SK-N-SH treated with all-trans-retinoic acid at 6 μM for 48 hours (cell line): ENCODE measurements at regions not wholly inside any gene's neighbourhood (a gene's known extent, or its start where the extent isn't known, plus 50 kb on each side); places are given as distances from the start of the nearest gene placed in this dataset.

Experiments used
- ATAC-seq: fragments of 200-7000 bp; cut with Tn5 transposase; 3 replicates; pipeline ENCODE4 v1.9.1; 2020; ENCODE audit warnings: mild to moderate bottlenecking, moderate library complexity
- ARNTL ChIP-seq: fragments of 450-650 bp; formaldehyde crosslinking; IDR thresholded peaks from 2 replicates; pipeline ENCODE4 v1.5.0; 2020; ENCODE audit warnings: low read depth, mild to moderate bottlenecking, moderate library complexity, borderline replicate concordance
- BACH2 ChIP-seq: fragments of 250-450 bp; sonication (Bioruptor Pico); IDR thresholded peaks from 2 replicates; pipeline ENCODE4 v1.9.0; 2021; ENCODE audit warnings: mild to moderate bottlenecking, borderline replicate concordance
- CSDC2 ChIP-seq: fragments of 250-450 bp; sonication (Bioruptor Pico); IDR thresholded peaks from 2 replicates; pipeline ENCODE4 v1.5.0; 2020; ENCODE audit warnings: mild to moderate bottlenecking, moderate library complexity
- CSRNP3 ChIP-seq: fragments of 250-450 bp; sonication (Bioruptor Pico); IDR thresholded peaks from 2 replicates; pipeline ENCODE4 v1.5.1; 2021; ENCODE audit warnings: mild to moderate bottlenecking, moderate library complexity
- ESRRG ChIP-seq: fragments of 250-450 bp; sonication (Bioruptor Pico); IDR thresholded peaks from 2 replicates; pipeline ENCODE4 v1.6.1; 2021; ENCODE audit warnings: mild to moderate bottlenecking
- GLIS3 ChIP-seq: fragments of 250-450 bp; sonication (Bioruptor Pico); IDR thresholded peaks from 2 replicates; pipeline ENCODE4 v1.5.0; 2020; ENCODE audit warnings: mild to moderate bottlenecking, moderate library complexity
- ISL1 ChIP-seq: fragments of 250-450 bp; sonication (Bioruptor Pico); IDR thresholded peaks from 2 replicates; pipeline ENCODE4 v2.1.2; 2022; ENCODE audit warnings: mild to moderate bottlenecking, moderate library complexity
- OSR1 ChIP-seq: fragments of 250-450 bp; sonication (Bioruptor Pico); IDR thresholded peaks from 2 replicates; pipeline ENCODE4 v1.8.0; 2022; ENCODE audit warnings: moderate library complexity, mild to moderate bottlenecking, inconsistent platforms
- PPARA ChIP-seq: fragments of 250-450 bp; sonication (Bioruptor Pico); IDR thresholded peaks from 2 replicates; pipeline ENCODE4 v1.5.0; 2020; ENCODE audit warnings: mild to moderate bottlenecking, borderline replicate concordance
- RARB ChIP-seq: fragments of 250-450 bp; sonication (Bioruptor Pico); IDR thresholded peaks from 2 replicates; pipeline ENCODE4 v1.8.0; 2021; ENCODE audit warnings: mild to moderate bottlenecking, moderate library complexity
- SNAI2 ChIP-seq: fragments of 250-450 bp; sonication (Bioruptor Pico); IDR thresholded peaks from 2 replicates; pipeline ENCODE4 v1.5.0; 2020; ENCODE audit warnings: mild to moderate bottlenecking, moderate library complexity
- TOX ChIP-seq: fragments of 250-450 bp; sonication (Bioruptor Pico); IDR thresholded peaks from 2 replicates; pipeline ENCODE4 v1.8.0; 2021; ENCODE audit warnings: mild to moderate bottlenecking, moderate library complexity, borderline replicate concordance
- TSHZ2 ChIP-seq: fragments of 250-450 bp; sonication (Bioruptor Pico); IDR thresholded peaks from 2 replicates; pipeline ENCODE4 v1.5.0; 2020; ENCODE audit warnings: mild to moderate bottlenecking, moderate library complexity
- ZC3H10 ChIP-seq: fragments of 250-450 bp; sonication (Bioruptor Pico); IDR thresholded peaks from 2 replicates; pipeline ENCODE4 v1.5.1; 2021; ENCODE audit warnings: mild to moderate bottlenecking, moderate library complexity
- ZFP3 ChIP-seq: fragments of 250-450 bp; sonication (Bioruptor Pico); IDR thresholded peaks from 2 replicates; pipeline ENCODE4 v1.5.0; 2020; ENCODE audit warnings: mild to moderate bottlenecking, moderate library complexity
- ZFP30 ChIP-seq: fragments of 450-650 bp; formaldehyde crosslinking; IDR thresholded peaks from 2 replicates; pipeline ENCODE4 v1.5.0; 2022; ENCODE audit warnings: mild to moderate bottlenecking, moderate library complexity
- ZNF565 ChIP-seq: fragments of 450-650 bp; formaldehyde crosslinking; conservative IDR thresholded peaks from 2 replicates; pipeline ENCODE4 v1.5.0; 2020; ENCODE audit warnings: low read depth, mild to moderate bottlenecking, moderate library complexity
- ZNF70 ChIP-seq: fragments of 450-650 bp; formaldehyde crosslinking; IDR thresholded peaks from 2 replicates; pipeline ENCODE4 v1.5.0; 2020; ENCODE audit warnings: mild to moderate bottlenecking, moderate library complexity
- ZNF8 ChIP-seq: fragments of 450-650 bp; formaldehyde crosslinking; IDR thresholded peaks from 2 replicates; pipeline ENCODE4 v1.5.0; 2020; ENCODE audit warnings: mild to moderate bottlenecking, moderate library complexity
- TF ChIP-seq, protein P1 (sequence below): fragments of 250-450 bp; sonication (Bioruptor Pico); IDR thresholded peaks from 2 replicates; pipeline ENCODE4 v1.8.0; 2020; ENCODE audit warnings: mild to moderate bottlenecking, moderate library complexity, borderline replicate concordance
- TF ChIP-seq, protein P2 (sequence below): fragments of 250-450 bp; sonication (Bioruptor Pico); IDR thresholded peaks from 2 replicates; pipeline ENCODE4 v1.5.1; 2020; ENCODE audit warnings: low read depth, mild to moderate bottlenecking, moderate library complexity
- TF ChIP-seq, protein P3 (sequence below): fragments of 250-450 bp; sonication (Bioruptor Pico); IDR thresholded peaks from 2 replicates; pipeline ENCODE4 v1.8.0; 2021; ENCODE audit warnings: low read depth, mild to moderate bottlenecking, moderate library complexity, borderline replicate concordance

GRCh38 chr21:17257784-17258183 is 255.1 kb upstream of the CXADR start:
- no peak for TF ChIP-seq TOX (CRISPR knock-in tag)
- no peak for TF ChIP-seq ZNF565 (CRISPR knock-in tag)
- TF ChIP-seq CSDC2 = no peak
- no peak for TF ChIP-seq GLIS3
- TF ChIP-seq TSHZ2 (CRISPR knock-in tag) = no peak
- no peak for TF ChIP-seq ESRRG (CRISPR knock-in tag)
- TF ChIP-seq PPARA (CRISPR knock-in tag) = no peak
- no peak for TF ChIP-seq CSRNP3 (CRISPR knock-in tag)
- no peak for TF ChIP-seq ZFP30 (CRISPR knock-in tag)
- TF ChIP-seq, protein P1, sequence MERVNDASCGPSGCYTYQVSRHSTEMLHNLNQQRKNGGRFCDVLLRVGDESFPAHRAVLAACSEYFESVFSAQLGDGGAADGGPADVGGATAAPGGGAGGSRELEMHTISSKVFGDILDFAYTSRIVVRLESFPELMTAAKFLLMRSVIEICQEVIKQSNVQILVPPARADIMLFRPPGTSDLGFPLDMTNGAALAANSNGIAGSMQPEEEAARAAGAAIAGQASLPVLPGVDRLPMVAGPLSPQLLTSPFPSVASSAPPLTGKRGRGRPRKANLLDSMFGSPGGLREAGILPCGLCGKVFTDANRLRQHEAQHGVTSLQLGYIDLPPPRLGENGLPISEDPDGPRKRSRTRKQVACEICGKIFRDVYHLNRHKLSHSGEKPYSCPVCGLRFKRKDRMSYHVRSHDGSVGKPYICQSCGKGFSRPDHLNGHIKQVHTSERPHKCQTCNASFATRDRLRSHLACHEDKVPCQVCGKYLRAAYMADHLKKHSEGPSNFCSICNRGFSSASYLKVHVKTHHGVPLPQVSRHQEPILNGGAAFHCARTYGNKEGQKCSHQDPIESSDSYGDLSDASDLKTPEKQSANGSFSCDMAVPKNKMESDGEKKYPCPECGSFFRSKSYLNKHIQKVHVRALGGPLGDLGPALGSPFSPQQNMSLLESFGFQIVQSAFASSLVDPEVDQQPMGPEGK = no peak
- TF ChIP-seq ZNF8 (CRISPR knock-in tag) = no peak
- TF ChIP-seq, protein P2, sequence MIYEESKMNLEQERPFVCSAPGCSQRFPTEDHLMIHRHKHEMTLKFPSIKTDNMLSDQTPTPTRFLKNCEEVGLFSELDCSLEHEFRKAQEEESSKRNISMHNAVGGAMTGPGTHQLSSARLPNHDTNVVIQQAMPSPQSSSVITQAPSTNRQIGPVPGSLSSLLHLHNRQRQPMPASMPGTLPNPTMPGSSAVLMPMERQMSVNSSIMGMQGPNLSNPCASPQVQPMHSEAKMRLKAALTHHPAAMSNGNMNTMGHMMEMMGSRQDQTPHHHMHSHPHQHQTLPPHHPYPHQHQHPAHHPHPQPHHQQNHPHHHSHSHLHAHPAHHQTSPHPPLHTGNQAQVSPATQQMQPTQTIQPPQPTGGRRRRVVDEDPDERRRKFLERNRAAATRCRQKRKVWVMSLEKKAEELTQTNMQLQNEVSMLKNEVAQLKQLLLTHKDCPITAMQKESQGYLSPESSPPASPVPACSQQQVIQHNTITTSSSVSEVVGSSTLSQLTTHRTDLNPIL (CRISPR knock-in tag) = no peak
- ATAC-seq = no peak

- no peak for ATAC-seq
- TF ChIP-seq BACH2 (CRISPR knock-in tag) (no peak), ARNTL (CRISPR knock-in tag) (no peak), SNAI2 (CRISPR knock-in tag) (no peak), ZFP3 (CRISPR knock-in tag) (no peak), ESRRG (CRISPR knock-in tag) (no peak), ZNF565 (CRISPR knock-in tag) (no peak), RARB (no peak), ZFP30 (CRISPR knock-in tag) (no peak), ZNF8 (CRISPR knock-in tag) (no peak), ZNF70 (CRISPR knock-in tag) (no peak), ZC3H10 (CRISPR knock-in tag) (no peak), TSHZ2 (CRISPR knock-in tag) (no peak), OSR1 (no peak), ISL1 (CRISPR knock-in tag) (no peak), PPARA (CRISPR knock-in tag) (no peak), CSRNP3 (CRISPR knock-in tag) (no peak)
- TF ChIP-seq, protein P2 (CRISPR knock-in tag) = no peak
- TF ChIP-seq, protein P3, sequence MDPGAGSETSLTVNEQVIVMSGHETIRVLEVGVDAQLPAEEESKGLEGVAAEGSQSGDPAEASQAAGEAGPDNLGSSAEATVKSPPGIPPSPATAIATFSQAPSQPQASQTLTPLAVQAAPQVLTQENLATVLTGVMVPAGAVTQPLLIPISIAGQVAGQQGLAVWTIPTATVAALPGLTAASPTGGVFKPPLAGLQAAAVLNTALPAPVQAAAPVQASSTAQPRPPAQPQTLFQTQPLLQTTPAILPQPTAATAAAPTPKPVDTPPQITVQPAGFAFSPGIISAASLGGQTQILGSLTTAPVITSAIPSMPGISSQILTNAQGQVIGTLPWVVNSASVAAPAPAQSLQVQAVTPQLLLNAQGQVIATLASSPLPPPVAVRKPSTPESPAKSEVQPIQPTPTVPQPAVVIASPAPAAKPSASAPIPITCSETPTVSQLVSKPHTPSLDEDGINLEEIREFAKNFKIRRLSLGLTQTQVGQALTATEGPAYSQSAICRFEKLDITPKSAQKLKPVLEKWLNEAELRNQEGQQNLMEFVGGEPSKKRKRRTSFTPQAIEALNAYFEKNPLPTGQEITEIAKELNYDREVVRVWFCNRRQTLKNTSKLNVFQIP = no peak
- TF ChIP-seq, protein P1 = no peak
Measured at GRCh38 chr21:17264182-17264581, 248.7 kb upstream of the CXADR start.
